Nephron (organoid): ENCODE measurements at regions not wholly inside any gene's neighbourhood (a gene's known extent, or its start where the extent isn't known, plus 50 kb on each side); places are given as distances from the start of the nearest gene placed in this dataset.

Source experiments
- H3K27ac Mint-ChIP-seq, 3 experiments: 2 replicates each; pipeline ENCODE4 v1.8.0; 2020; ENCODE audit warnings: mixed read lengths in 3 of 3, mild to moderate bottlenecking in 2 of 3, moderate library complexity in 1 of 3
- H3K27me3 Mint-ChIP-seq: 2 replicates; pipeline ENCODE4 v1.8.0; 2021; ENCODE audit warnings: low read depth, mild to moderate bottlenecking, moderate library complexity, mixed read lengths
- H3K36me3 Mint-ChIP-seq: 2 replicates; pipeline ENCODE4 v1.8.0; 2020; ENCODE audit warnings: low read depth, mixed read lengths
- H3K4me1 Mint-ChIP-seq: 2 replicates; pipeline ENCODE4 v1.8.0; 2020; ENCODE audit warnings: mixed read lengths
- H3K4me3 Mint-ChIP-seq, 3 experiments: 2 replicates each; pipeline ENCODE4 v1.8.0; 2020; ENCODE audit warnings: mild to moderate bottlenecking in 3 of 3, mixed read lengths in 3 of 3, moderate library complexity in 2 of 3
- H3K9me3 Mint-ChIP-seq: 2 replicates; pipeline ENCODE4 v1.8.0; 2020; ENCODE audit warnings: mixed read lengths
- TF ChIP-seq, protein P1 (sequence below), 3 experiments: fragments of 200-600 bp; sonication (generic); IDR thresholded peaks; one replicate each; pipeline ENCODE4 v1.5.0; 2021; ENCODE audit warnings: antibody characterized with exemption in 3 of 3; ENCODE audit not compliant: unreplicated experiment in 3 of 3

DNA sequence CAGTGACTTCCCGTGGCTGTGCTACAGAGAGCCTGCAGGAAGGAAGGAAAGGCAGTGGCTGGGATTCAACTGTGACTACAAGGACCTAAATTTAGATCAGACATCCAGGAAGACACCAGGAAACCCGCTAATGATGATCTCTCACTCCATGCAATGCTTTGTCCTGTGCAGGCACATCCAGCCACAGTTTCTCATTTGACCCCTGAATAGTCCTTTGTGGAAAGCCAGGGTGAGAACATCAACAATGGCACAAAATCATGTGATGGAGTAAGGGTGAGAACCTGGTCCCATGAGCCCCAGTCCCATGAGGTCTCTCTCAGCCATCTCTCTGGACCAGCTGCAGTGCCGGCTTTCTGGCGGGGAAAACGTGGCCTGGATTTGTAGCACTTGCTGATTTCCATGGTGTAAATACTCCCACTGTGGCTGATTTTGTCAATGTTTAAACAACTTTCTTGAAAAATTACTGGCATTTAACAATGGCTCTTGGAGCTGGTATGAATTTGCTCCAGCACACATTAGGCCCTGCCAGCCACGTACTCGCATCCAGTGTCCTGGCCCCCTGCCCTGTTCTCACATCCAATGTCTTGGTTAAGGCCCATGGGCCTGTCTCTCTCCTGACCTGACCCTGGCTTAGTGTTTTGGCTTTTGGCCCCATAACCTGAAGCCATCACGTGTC lies 159.0 kb upstream of the HAAO start:
- H3K27me3 Mint-ChIP-seq, result peaks cover 9% of the 10 kb centered on the region
- H3K27ac Mint-ChIP-seq, result peak overlapping the region; percentile 18 to 77 (median 67)
- TF ChIP-seq, protein P1, sequence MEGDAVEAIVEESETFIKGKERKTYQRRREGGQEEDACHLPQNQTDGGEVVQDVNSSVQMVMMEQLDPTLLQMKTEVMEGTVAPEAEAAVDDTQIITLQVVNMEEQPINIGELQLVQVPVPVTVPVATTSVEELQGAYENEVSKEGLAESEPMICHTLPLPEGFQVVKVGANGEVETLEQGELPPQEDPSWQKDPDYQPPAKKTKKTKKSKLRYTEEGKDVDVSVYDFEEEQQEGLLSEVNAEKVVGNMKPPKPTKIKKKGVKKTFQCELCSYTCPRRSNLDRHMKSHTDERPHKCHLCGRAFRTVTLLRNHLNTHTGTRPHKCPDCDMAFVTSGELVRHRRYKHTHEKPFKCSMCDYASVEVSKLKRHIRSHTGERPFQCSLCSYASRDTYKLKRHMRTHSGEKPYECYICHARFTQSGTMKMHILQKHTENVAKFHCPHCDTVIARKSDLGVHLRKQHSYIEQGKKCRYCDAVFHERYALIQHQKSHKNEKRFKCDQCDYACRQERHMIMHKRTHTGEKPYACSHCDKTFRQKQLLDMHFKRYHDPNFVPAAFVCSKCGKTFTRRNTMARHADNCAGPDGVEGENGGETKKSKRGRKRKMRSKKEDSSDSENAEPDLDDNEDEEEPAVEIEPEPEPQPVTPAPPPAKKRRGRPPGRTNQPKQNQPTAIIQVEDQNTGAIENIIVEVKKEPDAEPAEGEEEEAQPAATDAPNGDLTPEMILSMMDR (IDR thresholded peaks at IDR 0.05; ENCODE audit: unreplicated experiment in 3 of 3), result no peak
- peaks cover 7% of the 10 kb centered on the region for H3K9me3 Mint-ChIP-seq
- peaks cover 17% of the 10 kb centered on the region for H3K4me1 Mint-ChIP-seq
- no peak overlapping the region for H3K4me3 Mint-ChIP-seq
- H3K36me3 Mint-ChIP-seq, result no peaks in the 10 kb centered on the region

DNA sequence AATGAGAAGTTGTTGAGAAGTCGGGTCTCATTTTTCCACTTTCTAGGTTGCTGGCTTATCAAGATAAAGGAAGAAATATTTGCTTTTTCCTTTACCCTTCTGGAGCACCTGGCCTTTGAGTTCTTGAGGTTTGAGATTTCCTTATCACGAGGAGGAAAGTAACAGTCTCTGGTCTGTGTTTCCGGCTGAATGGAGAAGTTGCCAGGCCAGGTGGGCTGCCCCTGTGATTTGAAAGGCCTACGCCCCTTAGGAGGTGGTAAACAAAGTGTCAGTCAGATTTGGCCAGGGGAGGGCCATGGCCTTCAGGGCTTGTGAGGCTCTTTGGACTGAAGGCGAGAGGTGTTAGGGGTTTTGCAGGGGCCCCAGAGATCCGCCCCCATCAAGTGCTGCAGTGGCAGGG lies 156.7 kb upstream of the HAAO start:
- H3K4me3 Mint-ChIP-seq, result no peak overlapping the region
- H3K27ac Mint-ChIP-seq, result no peak overlapping the region
- peaks cover 7% of the 10 kb centered on the region for H3K9me3 Mint-ChIP-seq
- no peaks in the 10 kb centered on the region for H3K36me3 Mint-ChIP-seq
- TF ChIP-seq, protein P1 (IDR thresholded peaks at IDR 0.05; ENCODE audit: unreplicated experiment in 3 of 3), result no peak
- peaks cover 9% of the 10 kb centered on the region for H3K27me3 Mint-ChIP-seq
- peaks cover 13% of the 10 kb centered on the region for H3K4me1 Mint-ChIP-seq

DNA sequence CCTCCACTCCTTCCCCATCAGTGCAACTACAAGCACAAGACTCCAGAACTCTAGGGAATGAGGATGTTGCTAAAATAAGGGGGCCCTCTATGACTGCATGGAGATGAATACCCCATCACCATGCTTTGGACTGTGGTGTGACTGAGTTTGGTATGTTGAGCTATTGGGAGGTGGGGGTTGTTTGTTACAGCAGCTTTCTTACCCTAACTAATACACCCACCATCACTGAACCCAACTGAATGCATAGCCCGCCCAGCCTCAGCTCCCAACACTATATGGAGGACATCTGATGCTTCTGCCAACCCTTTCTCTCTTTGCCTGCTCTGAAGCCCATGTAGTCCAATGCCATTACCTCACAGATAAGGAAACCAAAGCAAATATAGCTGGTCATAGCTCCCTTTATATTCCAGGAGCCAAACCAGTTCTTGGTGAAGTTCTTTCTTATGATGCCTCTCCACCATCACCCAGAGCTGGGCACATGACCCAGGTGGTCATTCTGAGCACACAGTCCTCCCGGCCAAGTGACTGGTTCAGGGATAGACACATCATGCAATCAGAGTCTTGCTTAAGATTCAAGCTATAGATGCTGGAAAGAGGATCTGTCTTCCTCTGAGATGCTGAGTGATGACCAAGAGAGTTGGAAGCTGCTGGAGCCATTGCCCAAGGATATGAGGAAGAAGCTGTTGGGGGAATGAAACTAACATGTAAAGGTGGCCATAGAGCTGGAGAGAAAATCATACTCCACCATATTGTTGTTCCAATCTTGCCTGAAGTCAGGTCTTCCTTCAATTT lies 155.6 kb upstream of the HAAO start:
- Mint-ChIP-seq H3K9me3 (peaks cover 7% of the 10 kb centered on the region), H3K4me1 (peaks cover 13% of the 10 kb centered on the region), H3K27ac (peak overlapping the region; percentile 9 to 80 (median 23)), H3K4me3 (no peak overlapping the region), H3K36me3 (no peaks in the 10 kb centered on the region), H3K27me3 (peaks cover 9% of the 10 kb centered on the region)
- TF ChIP-seq, protein P1 (IDR thresholded peaks at IDR 0.05; ENCODE audit: unreplicated experiment in 3 of 3), result no peak

DNA sequence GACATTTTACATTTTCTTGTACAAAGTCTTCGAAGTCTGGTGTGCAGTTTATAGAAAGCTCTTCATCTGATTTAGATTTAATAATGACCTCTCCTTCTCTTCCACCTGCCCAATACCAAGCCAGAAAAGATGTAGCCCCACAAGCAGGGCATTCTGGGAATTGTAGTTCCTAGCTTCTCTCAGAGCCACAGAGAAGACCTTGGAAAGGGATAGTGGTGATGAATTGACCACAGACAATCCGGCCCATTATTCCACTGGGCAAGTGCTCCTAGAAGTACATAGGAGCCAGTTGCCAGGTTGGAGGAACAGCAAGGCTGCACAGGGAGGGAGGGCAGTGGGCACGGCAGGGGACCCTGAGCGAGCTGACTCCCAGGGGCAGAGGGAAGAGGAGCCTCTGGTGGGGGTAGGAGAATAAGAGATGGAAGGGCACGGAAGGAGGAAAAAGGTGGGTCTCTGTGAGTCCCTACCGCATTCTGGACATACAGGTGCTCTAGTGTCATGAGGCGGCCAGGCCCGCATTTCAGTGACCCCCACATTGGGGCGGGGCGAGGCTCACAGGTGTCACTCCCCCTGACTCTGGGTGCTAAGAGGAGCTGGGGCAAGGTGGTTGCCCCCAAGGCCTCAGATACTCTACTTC lies 152.5 kb upstream of the HAAO start:
- H3K4me1 Mint-ChIP-seq, result peaks cover 21% of the 10 kb centered on the region
- H3K36me3 Mint-ChIP-seq, result no peaks in the 10 kb centered on the region
- no peaks in the 10 kb centered on the region for H3K9me3 Mint-ChIP-seq
- no peak overlapping the region for H3K4me3 Mint-ChIP-seq
- H3K27me3 Mint-ChIP-seq, result peaks cover 5% of the 10 kb centered on the region
- peak overlapping the region; percentile 11 to 65 (median 34) for H3K27ac Mint-ChIP-seq
- TF ChIP-seq, protein P1 (IDR thresholded peaks at IDR 0.05; ENCODE audit: unreplicated experiment in 3 of 3), result no peak

DNA sequence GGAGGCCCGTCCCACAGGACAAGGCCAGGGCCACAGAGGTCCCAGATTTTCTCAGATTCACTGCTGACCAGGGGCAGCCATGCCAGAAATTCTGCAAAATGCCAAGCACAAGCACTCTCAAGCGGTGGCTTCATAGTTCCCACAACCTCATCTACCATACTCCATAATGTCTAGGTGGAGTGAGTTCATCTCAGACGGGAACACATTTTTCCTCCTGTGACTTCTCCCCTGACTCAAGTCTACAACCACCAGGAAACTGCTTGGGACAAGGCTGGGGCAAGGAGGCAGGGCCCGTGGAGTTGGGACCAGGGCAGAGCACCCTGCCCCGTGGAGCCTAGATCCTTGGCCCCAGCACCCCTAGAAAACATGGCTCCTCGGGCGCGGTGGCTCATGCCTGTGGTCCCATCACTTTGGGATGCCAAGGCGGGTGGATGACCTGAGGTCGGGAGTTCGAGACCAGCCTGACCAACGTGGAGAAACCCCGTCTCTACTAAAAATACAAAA lies 150.7 kb upstream of the HAAO start:
- H3K27ac Mint-ChIP-seq, result peak overlapping the region in 1 of 3 experiments; percentile 74
- H3K27me3 Mint-ChIP-seq, result peaks cover 5% of the 10 kb centered on the region
- no peak overlapping the region for H3K4me3 Mint-ChIP-seq
- TF ChIP-seq, protein P1 (IDR thresholded peaks at IDR 0.05; ENCODE audit: unreplicated experiment in 3 of 3), result no peak
- no peaks in the 10 kb centered on the region for H3K36me3 Mint-ChIP-seq
- H3K9me3 Mint-ChIP-seq, result no peaks in the 10 kb centered on the region
- peaks cover 37% of the 10 kb centered on the region for H3K4me1 Mint-ChIP-seq
